Mononuclear cell (primary cell): ENCODE measurements at regions not wholly inside any gene's neighbourhood (a gene's known extent, or its start where the extent isn't known, plus 50 kb on each side); places are given as distances from the start of the nearest gene placed in this dataset.
"Not testable (repeated sequence)": the region's sequence is repeated elsewhere in the genome, so short reads cannot be mapped to it uniquely, and the experiment has no call there.

Experiments used
- H3K27me3 ChIP-seq: 2 replicates; pipeline ENCODE4 v1.6.0; 2011; ENCODE audit warnings: low read length, control low read depth; ENCODE audit not compliant: insufficient read depth
- H3K4me1 ChIP-seq: 2 replicates; pipeline ENCODE4 v1.5.1; 2011; ENCODE audit warnings: mild to moderate bottlenecking, low read length, control low read depth; ENCODE audit not compliant: insufficient read depth
- H3K4me3 ChIP-seq: 2 replicates; pipeline ENCODE4 v1.5.1; 2011; ENCODE audit warnings: mild to moderate bottlenecking, low read length, moderate library complexity
- H3K9me3 ChIP-seq: 2 replicates; pipeline ENCODE4 v1.5.1; 2011; ENCODE audit warnings: low read depth, mild to moderate bottlenecking, control low read depth, low read length

DNA sequence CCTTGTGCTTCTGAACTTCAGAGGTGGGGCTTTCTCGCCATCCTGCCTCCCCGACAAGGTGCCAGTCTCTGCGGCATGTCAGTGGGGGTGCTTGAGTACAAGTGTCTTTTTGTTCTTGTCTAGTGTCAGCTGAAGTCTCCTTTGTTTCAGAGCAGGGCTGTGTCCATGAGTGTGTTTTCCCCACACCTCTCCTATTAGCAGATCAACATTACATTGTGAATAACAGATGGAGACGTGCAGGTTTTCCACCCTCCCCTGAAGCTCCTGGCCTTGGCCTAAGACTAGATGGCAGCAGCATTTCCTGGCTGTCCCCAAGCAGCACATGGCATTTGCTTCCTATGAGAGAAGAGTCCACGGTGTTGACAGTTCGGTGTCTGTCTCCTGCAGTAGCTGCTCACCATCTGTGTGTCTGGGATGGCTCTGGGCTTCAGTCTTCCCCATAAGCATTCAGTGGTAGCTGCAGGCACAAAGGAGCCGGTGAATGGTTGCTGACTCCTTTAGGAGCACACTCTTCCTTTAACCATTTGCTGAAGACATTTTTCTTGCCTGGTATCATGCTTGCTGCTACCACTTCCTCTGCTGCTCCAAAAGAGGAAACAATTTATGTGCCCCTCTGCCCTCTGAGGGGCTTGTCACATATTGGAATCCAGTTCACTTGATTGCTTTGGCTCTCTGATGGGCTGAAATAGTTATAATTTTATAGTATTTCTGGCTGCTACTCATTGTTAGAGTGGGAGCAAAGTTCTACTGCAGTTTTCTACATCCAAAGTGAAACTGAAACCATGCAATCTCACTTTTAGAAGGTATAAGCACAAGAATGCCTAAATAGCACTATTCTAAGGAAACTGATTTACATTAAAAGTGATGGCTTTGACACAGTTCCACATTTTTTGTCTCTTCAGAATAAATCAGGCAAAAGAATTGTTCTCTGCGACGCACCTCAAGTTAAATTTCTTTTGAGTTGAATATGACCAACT is 913.0 kb downstream of the C6orf118 start:
- Histone ChIP-seq H3K9me3 (no peaks in the 10 kb centered on the region), H3K27me3 (no peaks in the 10 kb centered on the region), H3K4me1 (no peaks in the 10 kb centered on the region), H3K4me3 (no peak overlapping the region)

GRCh38 chr6:164379795-164380194 is 929.6 kb downstream of the C6orf118 start:
- Histone ChIP-seq H3K27me3 (no peaks in the 10 kb centered on the region), H3K9me3 (no peaks in the 10 kb centered on the region), H3K4me3 (no peak overlapping the region), H3K4me1 (no peaks in the 10 kb centered on the region)

- no peaks in the 10 kb centered on the region for H3K4me1 ChIP-seq
- no peak overlapping the region for H3K4me3 ChIP-seq
- H3K27me3 ChIP-seq: no peaks in the 10 kb centered on the region
- H3K9me3 ChIP-seq: no peaks in the 10 kb centered on the region
These were observed 931.1 kb downstream of the C6orf118 start for GRCh38 chr6:164378330-164378729.

- no peaks in the 10 kb centered on the region for H3K4me1 ChIP-seq
- H3K4me3 ChIP-seq: no peak overlapping the region
- no peaks in the 10 kb centered on the region for H3K9me3 ChIP-seq
- no peaks in the 10 kb centered on the region for H3K27me3 ChIP-seq
These were observed 932.0 kb downstream of the C6orf118 start for GRCh38 chr6:164377348-164377918.

DNA sequence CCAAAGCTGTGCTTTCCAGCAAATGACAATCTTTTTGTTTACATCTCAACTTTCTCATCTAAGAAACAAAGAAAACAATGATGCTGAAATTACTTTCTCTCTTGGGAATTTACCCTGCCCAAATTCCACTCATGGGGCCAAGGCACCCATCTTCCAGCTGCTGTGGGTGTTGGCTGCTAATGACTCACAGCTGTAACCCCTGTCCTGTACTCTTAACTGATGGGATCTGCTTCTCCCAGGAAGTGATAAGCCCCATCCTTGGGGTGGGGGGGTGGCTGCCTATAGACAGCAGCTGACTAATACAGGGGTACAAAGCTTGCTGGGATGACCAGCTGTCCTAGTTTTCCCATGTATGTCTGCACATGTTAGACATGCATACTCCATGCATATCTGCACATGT is 938.6 kb downstream of the C6orf118 start:
- no peaks in the 10 kb centered on the region for H3K9me3 ChIP-seq
- H3K4me3 ChIP-seq: no peak overlapping the region
- no peaks in the 10 kb centered on the region for H3K27me3 ChIP-seq
- H3K4me1 ChIP-seq: no peaks in the 10 kb centered on the region

- H3K4me1 ChIP-seq: no peaks in the 10 kb centered on the region
- H3K27me3 ChIP-seq: no peaks in the 10 kb centered on the region
- no peak overlapping the region for H3K4me3 ChIP-seq
- H3K9me3 ChIP-seq: peaks cover 21% of the 10 kb centered on the region
These were observed 944.9 kb downstream of the QKI start for GRCh38 chr6:164359441-164359840.

DNA sequence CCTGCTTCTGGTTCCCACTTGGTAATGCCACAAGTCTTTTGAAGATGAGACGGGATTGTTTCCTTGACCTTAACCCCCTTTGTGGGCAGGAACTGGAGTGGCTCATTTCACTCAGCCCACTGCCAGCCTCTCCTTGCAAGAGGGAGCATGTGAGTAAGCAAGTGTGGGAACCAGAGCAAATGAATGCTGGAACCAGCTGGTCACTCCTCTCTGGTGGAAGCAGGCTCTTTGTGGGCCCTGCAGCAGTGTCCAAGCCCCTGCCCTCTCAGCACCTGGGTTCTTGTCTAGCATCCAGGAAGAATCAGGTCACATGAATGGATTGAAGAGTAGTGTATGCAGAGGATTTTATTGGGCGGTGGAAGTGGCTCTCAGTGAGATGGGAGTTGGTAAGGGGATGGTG is 944.5 kb downstream of the QKI start:
- H3K27me3 ChIP-seq: no peaks in the 10 kb centered on the region
- H3K4me3 ChIP-seq: no peak overlapping the region
- H3K9me3 ChIP-seq: peaks cover 21% of the 10 kb centered on the region
- no peaks in the 10 kb centered on the region for H3K4me1 ChIP-seq

DNA sequence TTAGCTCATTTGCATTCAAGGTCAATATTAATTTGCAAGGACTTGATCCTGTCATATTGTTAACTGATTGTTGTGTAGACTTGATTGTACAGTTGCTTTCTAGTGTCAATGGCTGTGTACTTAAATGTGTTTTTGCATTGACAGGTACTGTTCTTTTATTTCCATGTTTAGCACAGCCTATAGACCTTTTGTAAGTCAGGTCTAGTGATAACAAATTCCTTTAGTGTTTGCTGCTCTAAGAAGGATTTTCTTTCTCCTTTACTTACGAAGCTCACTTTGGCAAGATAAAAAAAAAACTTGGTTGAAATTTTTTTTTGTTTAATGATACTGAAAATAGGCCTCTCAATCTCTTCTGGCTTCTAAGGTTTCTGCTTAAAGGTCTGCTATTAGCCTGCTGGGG is 942.3 kb downstream of the QKI start:
- Histone ChIP-seq H3K4me3 (no peak overlapping the region), H3K27me3 (no peaks in the 10 kb centered on the region), H3K4me1 (no peaks in the 10 kb centered on the region), H3K9me3 (peaks cover 21% of the 10 kb centered on the region)

DNA sequence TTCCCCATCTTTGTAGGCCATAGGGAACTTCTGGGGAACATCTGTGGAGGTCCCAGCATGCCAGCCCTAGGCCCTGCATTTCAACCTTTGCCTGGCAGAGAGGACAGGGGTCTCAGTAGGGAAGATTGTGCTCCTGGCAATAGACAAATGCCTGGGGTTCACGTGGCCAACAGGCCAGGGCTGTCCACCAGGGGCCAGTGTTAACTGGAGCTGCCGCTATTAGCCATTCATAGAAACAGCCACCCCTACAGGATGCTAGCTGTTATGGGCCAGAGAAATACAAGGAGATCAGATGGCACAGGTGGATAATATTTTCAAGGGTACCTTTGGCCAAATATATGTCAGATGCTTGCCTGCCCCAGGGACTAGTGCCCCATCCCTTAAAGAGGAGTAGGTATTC is 932.9 kb downstream of the QKI start:
- Histone ChIP-seq H3K4me1 (no peaks in the 10 kb centered on the region), H3K9me3 (no peaks in the 10 kb centered on the region), H3K4me3 (no peak overlapping the region), H3K27me3 (no peaks in the 10 kb centered on the region)

DNA sequence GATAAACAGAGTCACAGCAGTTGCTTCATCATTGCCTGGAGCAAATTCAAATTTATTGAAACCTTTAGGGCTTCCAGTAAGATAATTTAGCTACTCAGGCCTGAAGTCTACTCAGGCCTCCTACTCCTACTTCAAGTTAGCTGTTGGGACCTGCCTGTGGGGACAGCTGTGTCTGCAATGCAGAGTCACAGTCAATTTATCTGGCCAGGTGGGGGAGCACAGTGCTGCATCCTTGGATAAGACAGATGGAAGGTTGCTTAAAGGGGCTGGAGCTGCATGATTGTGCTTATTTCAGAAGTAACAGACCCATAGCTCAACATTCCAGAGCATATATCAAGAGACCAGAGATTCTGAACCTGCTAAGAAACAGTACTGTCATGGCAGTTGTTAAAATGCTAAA is 932.1 kb downstream of the QKI start:
- H3K4me3 ChIP-seq: no peak overlapping the region
- H3K9me3 ChIP-seq: no peaks in the 10 kb centered on the region
- no peaks in the 10 kb centered on the region for H3K27me3 ChIP-seq
- H3K4me1 ChIP-seq: no peaks in the 10 kb centered on the region

DNA sequence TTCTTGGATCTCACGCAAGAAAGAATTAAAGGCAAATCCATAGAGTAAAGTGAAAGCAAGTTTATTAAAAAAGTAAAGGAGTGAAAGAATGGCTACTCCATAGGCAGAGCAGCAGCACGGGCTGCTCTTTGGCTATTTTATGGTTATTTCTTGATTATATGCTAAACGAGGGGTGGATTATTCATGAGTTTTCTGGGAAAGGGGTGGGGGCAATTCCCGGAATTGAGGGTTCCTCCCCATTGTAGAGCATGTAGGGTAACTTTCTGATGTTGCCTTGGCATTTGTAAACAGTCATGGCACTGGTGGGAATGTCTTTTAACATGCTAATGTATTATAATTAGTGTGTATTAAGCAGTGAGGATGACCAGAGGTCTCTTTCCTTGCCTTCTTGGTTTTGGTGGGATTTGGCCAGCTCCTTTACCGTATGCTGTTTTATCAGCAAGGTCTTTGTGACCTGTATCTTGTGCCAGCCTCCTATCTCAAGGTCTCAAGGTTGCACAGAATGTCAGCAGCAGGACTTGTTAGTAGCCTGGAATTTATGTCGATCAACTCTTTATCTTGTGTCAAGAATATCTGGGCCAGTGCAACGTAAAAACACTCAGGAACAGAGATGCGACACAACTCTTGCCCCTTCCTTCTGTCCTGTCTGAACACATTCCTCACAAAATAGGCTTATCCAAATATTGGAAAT is 931.4 kb downstream of the QKI start:
- H3K9me3 ChIP-seq: no peaks in the 10 kb centered on the region
- H3K27me3 ChIP-seq: no peaks in the 10 kb centered on the region
- no peak overlapping the region for H3K4me3 ChIP-seq
- no peaks in the 10 kb centered on the region for H3K4me1 ChIP-seq

GRCh38 chr6:164345327-164345726 is 930.8 kb downstream of the QKI start:
- no peaks in the 10 kb centered on the region for H3K4me1 ChIP-seq
- no peak overlapping the region for H3K4me3 ChIP-seq
- H3K27me3 ChIP-seq: no peaks in the 10 kb centered on the region
- H3K9me3 ChIP-seq: no peaks in the 10 kb centered on the region

DNA sequence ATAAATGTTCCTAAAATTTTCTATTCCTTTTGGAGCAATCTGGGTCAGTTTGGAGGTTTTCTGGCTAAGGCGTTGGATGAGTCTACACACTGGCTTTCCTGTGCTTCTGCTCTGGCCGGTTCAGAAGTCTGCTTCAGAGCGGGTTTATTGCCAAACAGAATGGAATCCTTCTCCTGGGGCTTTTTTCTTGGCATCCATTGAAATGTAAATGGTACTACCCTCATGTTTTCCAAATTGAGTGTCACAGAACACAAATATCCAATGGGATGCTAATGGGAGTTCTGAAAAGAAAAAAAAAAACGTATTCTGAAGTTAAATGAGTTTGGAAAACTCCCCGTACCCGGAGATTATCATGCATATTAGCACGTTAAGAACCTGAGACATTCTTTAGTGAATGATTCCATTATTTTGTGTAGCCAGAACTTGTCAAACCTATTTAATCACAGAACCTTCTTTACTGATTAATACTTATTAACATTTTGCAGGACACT is 930.3 kb downstream of the QKI start:
- no peaks in the 10 kb centered on the region for H3K4me1 ChIP-seq
- H3K4me3 ChIP-seq: no peak overlapping the region
- H3K9me3 ChIP-seq: no peaks in the 10 kb centered on the region
- H3K27me3 ChIP-seq: no peaks in the 10 kb centered on the region

DNA sequence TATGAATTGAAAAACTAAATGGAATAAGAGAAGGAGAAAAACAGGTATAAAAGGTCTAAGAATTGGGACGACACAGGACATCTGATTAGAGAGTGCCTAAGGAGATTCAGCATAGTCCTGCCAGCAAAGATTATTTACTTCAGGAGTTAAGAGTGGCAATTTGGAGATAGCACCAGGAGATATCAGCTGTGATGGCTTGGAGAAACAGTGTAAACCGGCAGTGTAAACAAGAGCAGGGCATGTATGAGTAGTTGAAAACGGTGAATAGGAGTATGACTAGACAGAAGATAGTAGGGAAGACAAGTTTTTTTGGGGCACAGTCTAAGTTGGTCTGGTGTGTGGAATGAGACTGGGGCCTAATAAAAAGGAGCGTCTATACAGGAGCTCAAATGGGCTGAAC is 924.9 kb downstream of the QKI start:
- not testable (repeated sequence) for H3K9me3 ChIP-seq, H3K27me3 ChIP-seq, H3K4me1 ChIP-seq

DNA sequence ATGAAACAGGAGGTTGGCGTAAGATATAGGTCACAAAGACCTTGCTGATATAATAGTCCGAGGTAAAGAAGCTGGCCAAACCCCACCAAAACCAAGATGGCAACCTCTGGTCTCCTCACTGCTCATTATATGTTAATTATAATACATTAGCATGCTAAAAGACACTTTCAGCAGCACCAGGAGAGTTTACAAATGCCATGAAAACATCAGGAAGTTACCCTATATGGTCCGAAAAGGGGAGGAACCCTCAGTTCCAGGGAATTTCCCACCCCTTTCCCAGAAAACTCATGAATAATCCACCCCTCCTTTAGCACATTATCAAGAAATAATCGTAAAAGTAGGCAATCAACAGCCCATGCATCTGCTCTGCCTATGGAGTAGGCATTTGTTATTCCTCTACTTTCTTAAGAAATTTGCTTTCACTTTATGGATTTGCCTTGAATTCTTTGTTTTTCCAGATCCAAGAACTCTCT is 923.4 kb downstream of the QKI start:
- Histone ChIP-seq H3K9me3 (no peaks in the 10 kb centered on the region), H3K4me3 (no peak overlapping the region), H3K27me3 (no peaks in the 10 kb centered on the region)

More for the DNA sequence above, 924.9 kb downstream of the QKI start:
- H3K4me3 ChIP-seq: not testable (repeated sequence)

More for the DNA sequence above, 923.4 kb downstream of the QKI start:
- H3K4me1 ChIP-seq: no peaks in the 10 kb centered on the region
